Left hindlimb (tissue), 1 donor: ENCODE measurements at regions not wholly inside any gene's neighbourhood (a gene's known extent, or its start where the extent isn't known, plus 50 kb on each side); places are given as distances from the start of the nearest gene placed in this dataset.

Experiments used
- DNase-seq: peaks from one replicate; pipeline ENCODE4 v3.0.0-alpha.2; 2018

GRCh38 chr13:26822146-26822545, 61.6 kb upstream of the GPR12 start:
- no peak for DNase-seq

DNA sequence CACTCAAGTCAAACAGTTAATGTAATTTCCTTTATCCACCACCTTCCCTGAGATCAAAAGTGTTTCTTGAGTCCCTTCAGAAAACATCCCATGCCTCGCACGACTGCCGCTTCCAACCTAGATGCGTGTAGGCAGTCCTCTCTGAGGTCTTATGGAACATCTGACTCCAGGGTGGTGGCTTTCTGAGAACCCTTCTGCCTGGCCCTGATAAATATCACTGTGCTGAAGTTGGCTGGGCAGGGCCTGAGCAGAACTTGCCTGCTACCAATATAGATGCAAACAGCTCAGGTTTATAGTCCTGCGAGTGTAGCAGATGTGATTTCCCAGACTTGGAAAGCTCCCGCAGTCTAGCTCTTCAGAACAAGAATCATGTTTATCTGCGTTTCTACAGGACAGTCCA, 61.1 kb upstream of the GPR12 start:
- DNase-seq: no peak

GRCh38 chr13:26820871-26821270, 60.3 kb upstream of the GPR12 start:
- DNase-seq: no peak

- no peak for DNase-seq
Observed at GRCh38 chr13:26819046-26819445, 58.5 kb upstream of the GPR12 start.

GRCh38 chr13:26816881-26817280, 56.3 kb upstream of the GPR12 start:
- no peak for DNase-seq

DNA sequence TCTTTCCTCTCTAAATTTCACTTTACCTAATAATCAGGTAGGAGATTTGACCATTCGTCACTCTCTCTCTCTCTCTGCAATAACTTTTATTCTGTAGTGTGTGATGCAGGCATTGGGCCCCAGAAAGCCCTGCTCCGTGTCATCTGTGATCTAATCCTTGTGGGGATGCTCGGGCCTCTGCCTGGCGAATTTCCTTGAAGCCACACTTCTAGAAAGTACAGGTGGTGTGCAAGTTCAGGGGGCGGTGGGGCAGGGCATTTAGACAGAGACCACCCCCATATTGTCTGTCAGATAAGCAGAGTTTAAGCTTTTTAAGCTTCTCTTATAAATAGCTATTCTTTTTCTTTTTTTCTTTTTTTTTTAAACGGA, 53.4 kb upstream of the GPR12 start:
- DNase-seq: no peak

GRCh38 chr13:26813321-26813979, 52.9 kb upstream of the GPR12 start:
- no peak for DNase-seq

- DNase-seq: no peak
Observed at GRCh38 chr13:26811581-26811980, 51.0 kb upstream of the GPR12 start.
